GM21529 (cell line): ENCODE measurements at regions not wholly inside any gene's neighbourhood (a gene's known extent, or its start where the extent isn't known, plus 50 kb on each side); places are given as distances from the start of the nearest gene placed in this dataset.
A peak's percentile ranks its signal among the peaks of the same experiment; 100 is the strongest.
"Not testable (repeated sequence)": the region's sequence is repeated elsewhere in the genome, so short reads cannot be mapped to it uniquely, and the experiment has no call there.

Source experiments
- ATAC-seq: cut with Tn5 transposase; IDR thresholded peaks from one replicate; pipeline ENCODE4 v1.9.1; 2021; ENCODE audit not compliant: unreplicated experiment

DNA sequence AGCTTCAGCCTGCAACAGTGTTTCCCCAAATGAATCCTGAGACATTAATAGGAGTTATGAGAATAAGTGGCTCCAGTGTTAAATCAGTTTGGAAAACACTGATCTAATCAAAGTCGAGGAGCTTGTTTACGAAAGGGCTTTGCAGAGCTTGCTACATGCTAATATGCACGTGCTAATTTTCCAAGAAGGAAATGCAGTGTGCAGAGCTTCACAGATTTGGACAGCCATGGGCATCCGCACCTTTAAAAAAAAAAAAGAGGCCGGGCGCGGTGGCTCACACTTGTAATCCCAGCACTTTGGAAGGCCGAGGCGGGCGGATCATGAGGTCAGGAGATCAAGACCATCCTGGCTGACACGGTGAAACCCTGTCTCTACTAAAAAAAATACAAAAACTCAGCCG, 79.7 kb upstream of the LMO2 start:
- not testable (repeated sequence) for ATAC-seq

DNA sequence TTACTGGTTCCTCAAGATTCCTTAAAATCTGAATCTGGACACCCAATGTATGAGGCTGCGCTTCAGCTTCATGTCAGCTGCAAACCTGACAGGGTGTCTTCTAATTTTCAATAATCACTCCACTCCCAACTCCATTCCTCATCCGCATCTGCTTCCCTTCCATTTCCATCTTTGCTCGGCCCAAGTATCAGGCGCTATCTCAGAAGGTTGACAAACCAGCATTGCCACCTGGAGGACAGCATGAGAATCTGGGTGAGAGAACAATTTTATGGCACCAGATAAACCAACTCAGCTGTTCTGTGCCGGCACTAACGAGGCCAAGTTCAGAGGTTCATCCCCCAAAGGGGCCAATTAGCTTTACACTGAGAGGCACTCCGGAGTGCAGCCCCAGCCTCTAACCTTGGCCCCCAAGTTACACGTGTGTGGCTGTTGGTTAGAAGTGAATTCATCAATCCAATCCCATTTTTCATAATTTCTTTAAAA, 79.1 kb upstream of the LMO2 start:
- ATAC-seq = no peak

DNA sequence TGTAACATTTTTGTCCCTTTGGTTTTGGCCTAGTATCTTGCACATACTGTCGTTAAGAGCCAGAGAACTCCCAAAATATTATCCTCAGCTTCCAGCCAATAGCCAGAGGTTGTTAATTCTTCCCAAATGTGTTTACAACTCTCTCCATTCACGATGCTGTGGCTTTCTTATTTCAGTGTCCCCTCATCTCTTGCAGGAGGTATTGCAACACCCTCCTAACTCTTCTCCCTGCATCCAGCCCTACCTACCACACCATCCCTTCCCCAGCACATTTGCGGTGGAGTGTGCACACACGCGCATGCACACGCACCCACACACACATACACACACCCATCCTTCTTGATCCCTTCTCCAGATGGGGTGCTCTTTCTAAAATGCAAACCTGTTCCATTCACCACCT, 75.6 kb upstream of the LMO2 start:
- no peak for ATAC-seq

DNA sequence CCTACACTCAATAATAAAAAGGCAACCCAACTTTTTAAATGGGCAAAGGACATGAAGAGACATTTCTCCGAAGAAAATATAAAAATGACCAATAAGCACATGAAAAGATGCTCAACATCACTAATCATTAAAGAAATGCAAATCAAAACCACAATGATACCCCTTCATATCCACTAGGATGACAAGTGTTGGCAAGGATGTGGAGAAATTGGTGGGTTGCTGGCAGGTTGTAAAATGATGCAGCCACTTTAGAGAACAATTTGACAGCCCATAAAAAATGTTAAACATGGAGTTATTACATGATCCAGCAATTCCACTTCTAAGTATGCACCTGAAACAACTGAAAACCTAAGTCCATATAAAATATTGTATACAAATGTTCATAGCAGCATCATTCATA, 73.2 kb upstream of the LMO2 start:
- no peak for ATAC-seq

DNA sequence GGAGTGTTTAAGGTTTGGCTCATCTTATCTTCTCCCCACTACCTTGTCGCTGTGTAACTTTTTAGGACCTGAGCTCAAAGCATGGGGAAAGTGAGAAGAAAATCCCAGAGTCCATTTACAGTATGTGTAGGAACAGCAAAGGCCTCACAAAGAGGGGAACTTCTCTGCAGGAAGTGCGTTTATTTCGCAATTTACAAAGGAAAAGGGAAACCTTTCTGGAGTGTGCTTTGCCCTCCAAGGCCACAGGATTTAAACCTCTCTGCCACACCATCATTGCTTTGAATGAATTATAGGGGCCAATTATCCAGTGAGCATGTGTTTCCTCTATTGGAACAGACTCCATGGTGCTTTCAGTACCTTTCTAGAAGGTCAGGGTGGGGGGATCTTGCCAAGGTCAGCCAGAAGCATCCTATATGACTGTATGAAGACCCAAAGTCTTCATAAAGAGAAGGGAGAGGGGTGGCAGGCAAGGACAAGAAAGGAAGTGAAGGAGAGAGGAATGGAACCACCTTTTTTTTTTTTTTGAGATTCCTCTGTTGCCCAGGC, 68.1 kb upstream of the LMO2 start:
- ATAC-seq = no peak

DNA sequence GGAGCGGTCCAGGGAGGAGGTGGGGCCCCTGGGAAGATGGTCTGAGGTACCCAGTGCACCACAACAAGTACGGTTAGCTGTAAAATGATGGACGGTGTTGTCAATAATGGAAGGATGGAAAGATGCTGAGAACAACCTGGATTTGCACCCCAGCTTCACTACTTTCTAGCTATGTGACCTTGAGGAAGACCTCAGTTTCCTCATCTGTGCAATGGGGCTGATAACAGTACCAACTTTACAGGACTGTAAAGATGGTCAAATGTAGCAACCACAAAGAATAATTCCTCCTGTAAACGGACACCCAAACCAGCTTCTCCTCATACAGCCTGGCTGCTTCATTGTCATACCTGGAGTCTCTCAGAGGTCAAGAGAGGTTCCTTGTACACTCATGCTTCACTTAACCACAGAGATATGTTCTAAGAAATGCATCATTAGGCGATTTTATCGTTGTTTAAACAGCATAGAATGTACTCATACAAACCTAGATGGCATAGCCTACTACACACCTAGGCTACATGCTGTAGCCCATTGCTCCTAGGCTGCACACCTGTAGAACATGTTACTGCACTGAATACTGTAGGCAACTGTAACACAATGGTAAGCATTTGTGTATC, 65.5 kb upstream of the LMO2 start:
- ATAC-seq = no peak

DNA sequence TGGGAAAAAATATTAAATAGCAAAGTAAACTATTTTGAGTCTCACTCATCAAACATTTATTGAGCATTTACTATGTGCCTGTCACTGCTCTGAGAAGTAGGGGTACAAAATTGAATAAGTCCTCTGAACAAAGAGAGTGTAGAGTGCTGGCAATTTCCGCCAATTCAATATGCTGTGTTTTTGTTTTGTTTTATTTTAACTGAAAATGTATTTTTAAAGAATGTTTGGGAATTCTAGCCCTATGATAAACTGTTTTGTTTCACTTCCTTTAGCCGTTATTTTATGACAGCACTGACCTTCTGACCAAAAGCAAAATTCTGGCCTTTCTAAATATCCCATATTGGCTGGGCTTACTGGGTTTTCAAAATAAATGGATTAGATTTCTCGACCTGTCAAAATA, 64.7 kb upstream of the LMO2 start:
- no peak for ATAC-seq

DNA sequence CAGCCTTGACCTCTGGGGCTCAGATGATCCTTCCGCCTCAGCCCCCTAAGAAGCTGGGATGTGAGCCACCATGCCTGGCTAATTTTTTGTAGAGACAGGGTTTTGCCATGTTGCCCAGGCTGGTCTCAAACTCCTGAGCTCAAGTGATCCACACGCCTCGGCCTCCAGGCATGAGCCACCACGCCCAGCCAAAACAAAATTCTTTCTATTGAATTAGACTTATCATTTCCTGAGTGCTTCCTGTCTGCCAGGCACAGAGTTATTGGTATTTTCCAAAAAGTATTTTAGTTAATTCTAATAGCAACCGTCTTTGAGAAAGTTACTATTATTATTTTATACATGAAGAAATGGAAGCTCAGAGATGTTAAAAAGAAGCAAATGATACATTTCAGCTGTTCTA, 61.4 kb upstream of the LMO2 start:
- no peak for ATAC-seq

DNA sequence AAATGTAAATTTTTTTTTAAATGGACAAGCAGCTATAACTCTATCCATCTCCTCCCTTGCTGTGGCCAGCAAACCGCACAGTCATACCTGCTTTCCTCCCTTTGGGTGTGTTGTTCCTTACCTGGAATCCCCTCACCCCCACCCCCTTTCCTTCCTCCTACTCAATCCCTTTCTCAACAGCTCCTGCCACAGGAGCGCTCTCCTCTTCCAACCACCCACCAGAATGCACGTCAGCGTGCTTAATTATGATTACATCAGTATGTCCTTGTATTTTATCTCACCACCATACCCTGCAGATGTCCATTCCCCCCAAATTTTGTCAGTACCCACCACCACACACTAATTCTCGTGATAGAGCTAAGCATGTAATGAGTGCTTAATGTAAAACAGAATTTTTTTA, 60.9 kb upstream of the LMO2 start:
- no peak for ATAC-seq

DNA sequence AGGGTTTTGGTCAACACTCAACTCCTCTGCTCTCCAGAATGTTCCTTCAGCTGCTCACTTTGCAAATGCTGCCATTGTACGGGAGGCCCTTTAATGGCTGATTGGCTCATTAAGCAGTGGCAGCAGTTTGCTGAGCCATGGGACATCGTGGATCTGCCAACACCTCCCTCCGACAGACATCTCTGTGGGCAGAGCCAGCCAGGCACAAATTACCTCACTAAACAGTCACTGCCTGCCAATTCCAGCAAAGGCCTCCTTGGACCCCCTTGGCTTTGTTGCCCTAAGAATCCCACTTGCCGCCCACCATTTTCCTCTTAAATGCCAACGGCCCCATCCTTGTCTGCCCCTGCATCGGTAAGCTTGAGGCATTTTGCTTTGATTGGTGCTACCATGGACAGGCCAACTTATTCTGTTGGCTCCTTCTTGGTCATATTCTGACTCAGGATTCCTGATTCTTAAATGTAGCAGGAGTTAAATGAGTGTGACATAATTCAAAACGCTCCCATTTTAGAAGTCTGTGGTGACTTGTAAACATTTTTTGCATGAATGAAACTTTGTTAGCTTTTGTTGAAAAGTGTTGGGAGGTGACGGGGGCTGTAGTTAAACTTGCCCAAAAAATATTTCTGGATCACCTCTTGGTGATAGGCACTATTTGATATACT, 57.5 kb upstream of the LMO2 start:
- no peak for ATAC-seq

DNA sequence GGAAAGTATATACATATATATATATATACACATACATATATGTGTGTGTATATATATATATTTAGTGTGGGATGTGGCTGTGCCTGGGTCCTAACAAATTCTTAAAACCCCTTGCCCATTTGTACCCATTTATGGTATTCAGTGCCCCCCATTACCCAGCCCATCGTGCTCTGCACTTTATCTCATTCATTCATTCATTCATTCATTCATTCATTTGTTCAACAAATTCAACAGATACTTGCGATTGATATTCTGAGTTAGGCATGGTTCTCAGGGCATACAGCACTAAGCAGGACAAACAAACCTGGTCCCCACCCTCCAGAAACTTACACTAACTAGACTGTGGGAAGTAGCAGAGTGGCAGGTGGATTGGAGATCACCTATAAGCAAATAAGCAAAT, 56.6 kb upstream of the LMO2 start:
- ATAC-seq = no peak

DNA sequence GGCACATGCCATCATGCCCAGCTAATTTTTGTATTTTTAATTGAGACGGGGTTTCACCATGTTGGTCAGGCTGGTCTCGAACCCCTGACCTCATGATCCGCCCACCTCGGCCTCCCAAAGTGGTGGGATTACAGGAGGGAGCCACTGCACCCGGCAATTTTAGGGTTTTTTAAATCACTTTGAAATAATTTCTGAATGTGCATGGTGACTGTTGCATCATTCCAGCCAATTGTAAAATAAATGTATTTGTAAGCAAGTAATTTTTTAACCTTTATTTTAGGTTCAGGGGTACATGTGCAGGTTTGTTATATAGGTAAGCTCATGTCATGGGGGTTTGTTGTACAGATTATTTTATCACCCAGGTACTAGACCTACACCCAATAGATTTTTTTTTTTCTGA, 56.0 kb upstream of the LMO2 start:
- not testable (repeated sequence) for ATAC-seq

DNA sequence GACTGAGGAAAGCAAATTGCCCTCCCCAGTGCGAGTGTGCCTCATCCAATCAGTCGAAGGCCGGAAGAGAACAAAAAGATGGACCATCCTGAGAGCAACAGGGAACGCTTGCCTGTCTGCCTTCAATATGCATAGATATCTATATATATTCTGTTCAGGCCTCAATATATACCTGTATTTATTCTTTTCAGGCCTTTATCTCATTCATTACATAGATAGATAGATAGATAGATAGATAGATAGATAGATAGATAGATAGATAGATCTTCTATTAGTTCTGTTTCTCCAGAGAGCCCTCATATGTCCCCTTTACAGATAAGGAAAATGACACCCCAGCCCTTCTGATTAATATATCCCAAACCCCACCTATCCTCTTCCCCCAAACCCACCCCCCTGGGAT, 55.1 kb upstream of the LMO2 start:
- no peak for ATAC-seq

DNA sequence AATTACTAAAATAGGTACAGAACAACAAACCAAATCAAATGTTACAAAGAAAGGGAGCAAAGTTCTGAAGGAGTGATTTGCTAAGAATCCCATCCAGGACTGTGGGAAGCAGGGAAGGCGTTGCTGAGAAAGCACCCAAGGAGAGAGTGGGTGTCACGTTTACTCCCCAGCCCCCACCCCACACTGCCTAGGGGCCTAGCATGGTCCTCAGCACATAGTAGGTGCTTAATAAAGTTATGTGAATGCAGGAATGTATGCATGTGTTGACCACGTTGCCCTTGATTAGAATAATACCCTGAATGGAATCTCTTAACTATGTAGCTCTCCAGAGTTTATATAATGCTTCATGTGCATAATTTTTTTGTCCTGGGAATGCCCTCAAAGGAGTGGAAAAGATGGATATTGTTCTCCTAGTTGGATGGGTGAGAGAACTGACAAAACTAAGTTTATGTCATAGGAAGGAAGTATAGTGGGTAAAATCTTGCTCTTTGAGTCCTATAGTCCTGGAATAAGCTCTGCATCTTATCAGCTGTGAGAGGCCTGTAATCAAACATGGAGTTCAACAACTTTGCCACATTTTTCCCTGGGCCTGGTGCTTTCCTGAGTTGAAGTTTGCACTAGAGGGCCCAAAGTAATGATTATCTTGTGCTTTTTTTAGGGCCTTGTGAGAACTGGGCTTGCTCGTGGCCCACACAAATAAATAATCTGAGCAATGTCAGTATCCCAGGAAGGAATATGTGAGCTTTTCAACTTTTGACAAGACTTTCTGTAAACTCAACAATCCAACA, 53.8 kb upstream of the LMO2 start:
- no peak for ATAC-seq

DNA sequence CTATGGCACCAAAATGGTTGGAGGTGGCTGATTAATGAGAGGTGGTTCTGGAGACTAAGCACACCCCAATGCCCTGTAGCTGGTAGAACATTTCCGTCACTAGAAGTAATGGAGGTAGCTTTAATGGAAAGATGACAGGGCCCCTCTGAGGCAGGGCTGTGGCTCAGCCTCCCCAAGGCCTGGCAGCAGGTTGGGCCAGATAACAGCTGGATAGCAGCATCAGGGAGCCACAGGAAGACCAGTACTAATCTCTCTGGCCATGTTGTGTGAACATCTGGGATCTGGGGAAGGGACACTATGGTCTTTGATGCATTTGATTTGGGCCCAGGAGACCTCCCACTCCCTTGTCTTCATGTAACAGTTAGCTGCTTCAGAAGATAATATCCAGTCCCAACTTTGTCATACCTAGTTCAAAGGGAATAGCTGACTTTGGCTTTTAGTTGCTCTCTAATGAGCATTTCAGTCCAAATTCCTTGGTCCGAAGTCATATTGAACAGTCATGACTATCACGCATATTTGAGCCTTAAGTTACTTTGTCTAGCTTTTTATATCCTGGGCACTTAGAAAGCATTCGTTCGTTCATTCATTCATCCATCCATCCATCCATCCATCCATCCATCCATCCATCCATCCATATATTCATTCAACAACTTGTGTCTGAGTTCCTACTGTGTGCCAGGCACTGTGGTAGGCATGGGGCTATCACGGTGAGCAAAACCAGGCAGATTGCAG, 53.0 kb upstream of the LMO2 start:
- ATAC-seq = no peak

DNA sequence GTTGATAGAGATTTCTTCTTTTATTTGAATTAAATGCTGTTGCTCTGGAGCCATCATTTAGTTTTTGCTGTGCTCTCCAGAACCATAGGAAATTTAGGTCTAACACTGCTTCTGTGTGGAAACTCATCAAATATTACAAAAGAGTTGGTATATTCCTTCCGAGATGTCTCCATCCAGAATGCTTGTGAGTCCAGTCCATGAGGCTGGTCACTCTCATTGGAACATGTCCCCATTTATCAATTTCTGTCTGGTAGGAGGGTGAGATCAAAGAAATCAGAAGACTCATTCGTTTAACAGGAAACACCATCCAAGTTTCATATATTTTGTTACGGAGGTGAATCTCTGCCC, 52.4 kb upstream of the LMO2 start:
- no peak for ATAC-seq

DNA sequence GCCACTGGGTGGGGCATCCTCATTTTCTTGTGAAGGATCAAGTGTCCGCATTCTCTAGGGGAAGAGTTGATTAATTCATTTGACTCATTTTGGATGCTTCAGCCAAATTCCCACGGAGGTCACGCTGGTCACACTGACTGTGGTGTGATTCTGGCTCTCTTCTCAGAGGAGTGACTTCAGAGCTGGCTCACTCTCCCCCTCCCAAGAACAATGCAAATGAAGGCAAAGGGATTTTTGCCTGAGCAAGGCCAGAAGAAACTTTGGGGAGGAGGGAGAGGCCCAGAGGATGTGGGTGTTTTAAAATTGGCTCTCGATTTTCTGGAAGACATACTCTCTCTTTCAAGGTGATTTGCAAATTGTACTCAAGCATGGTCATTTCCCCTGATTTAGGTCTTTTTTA, 51.1 kb upstream of the LMO2 start:
- ATAC-seq = peak; percentile 76

DNA sequence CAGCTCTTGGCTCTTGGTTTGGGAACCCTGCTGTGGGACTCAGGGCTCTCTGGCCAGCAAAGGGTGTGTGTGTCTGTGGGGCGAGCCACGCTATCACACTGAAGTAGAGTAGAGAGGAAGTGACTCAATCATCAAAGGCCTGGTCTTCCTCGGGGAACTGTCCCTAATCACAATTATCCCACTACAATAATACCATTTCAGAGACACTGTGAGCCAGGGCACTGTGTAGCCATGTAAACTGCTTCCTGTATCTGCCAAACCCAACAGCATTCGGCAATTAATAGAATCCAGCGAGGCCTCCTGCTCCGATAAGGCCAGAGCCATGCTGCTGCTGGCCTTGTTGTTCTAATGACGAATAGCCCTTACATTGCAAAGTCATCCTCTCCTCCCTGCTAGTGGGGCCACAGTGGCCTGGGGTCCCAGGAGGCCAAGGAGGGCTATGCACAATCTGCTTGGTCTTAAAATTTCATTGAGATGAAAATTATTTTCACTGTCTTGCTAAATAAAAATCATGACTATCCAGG, 49.8 kb upstream of the LMO2 start:
- no peak for ATAC-seq
